Lung microvascular endothelial cell (primary cell): ENCODE measurements at regions not wholly inside any gene's neighbourhood (a gene's known extent, or its start where the extent isn't known, plus 50 kb on each side); places are given as distances from the start of the nearest gene placed in this dataset.

Source experiments
- DNase-seq, 2 donors: peaks; one replicate each; pipeline versions ENCODE4 v3.0.0 to v3.0.0-alpha.2; 2010; ENCODE audit warnings: low read depth in 2 of 2

- no peak for DNase-seq
These were observed 786.9 kb downstream of the CDY1 start for GRCh38 chrY:26408671-26409328.

GRCh38 chrY:26409329-26409712 lies 787.4 kb downstream of the CDY1 start:
- no peak for DNase-seq
